ENCODE measurements at regions not wholly inside any gene's neighbourhood (a gene's known extent, or its start where the extent isn't known, plus 50 kb on each side); places are given as distances from the start of the nearest gene placed in this dataset.

DNA sequence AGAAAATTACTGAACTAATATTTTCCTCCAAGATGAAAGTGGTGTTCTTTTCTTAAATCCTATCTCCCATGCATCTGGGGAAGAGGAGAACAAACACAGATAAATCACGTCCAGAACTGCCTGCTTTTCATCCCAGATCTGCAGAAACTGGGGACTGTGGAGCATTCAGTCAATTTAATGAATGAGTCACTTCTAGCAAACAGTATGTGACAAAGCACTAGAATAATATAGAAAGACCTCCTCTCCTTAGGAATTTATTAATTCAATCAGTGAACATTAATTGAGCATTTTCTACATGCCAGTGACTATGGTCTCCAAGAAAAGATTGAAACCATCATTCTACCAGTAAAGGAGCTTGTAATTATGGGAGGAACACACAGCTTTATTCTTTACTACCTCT, 693.4 kb upstream of the ID2 start:
- no peak for DNase-seq

DNA sequence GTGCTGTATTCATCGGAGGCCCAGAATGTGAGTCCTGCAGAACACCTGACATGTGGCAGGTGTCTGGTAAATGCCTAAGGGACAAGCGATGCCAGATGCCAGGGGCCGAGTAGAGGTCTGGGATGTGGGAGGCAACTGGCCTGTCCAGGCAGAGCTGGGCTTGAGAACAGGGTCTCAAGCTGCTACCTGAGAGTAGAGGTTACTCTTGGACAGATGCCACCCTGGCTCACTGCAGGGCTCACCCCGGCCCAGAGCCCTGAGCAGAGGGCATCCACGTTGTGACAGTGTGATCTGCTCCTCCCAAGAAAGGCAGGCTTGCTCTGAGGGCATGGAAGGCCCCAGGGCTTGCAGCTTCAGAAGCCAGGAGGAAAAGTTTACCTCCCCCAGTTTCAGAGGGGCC, 692.0 kb upstream of the ID2 start:
- DNase-seq: no peak

DNA sequence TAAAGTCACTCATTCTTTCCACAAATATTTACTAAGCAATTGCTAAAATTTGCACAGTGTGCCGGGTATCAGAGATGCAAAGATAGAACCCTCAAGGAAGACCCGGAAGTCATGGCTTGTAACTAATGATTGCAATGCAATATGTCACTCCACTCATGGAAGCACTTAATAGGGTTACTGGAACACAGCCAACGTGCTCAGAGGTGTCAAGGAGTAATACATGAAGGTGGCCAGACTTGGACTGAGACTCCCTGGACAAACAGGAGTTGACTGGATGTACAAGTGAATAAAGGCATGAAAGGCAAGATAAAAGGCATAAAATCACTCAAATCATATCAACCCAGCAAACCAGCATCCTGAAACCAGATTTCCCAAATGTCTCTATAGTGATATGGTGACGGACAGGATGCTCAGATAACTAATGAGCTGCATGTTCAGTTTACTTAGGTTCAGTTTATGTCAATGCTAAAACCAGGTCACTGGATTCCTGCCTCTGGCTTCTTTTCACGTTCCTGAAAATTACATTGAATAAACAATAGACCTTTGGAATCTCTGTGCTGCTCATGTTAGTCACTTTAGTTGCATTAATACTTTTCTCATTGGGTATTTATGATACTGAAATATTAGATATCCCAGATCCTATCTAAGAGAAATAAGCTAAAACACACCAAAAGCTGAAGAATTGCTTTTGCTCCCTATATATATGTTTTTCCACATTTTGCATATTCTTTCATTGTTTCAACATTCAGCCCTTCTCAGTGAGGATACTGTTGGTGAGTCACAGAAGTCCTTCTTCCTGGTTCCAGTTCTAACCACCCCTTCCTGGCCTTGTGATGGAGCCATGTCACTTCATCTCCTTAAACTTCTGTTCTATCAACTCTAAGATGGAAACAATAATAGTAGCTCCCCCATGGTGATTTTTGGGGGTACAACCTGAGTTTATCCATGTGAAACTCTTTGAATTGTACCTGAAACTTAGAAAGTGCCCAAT, 688.9 kb upstream of the ID2 start:
- no peak for DNase-seq

GRCh38 chr2:7994397-7994951, 687.4 kb upstream of the ID2 start:
- DNase-seq: no peak

GRCh38 chr2:7997279-7997678, 684.6 kb upstream of the ID2 start:
- no peak for DNase-seq

GRCh38 chr2:7999683-8000476, 682.0 kb upstream of the ID2 start:
- DNase-seq: no peak

- no peak for DNase-seq
Observed at GRCh38 chr2:8000870-8001269, 681.0 kb upstream of the ID2 start.

GRCh38 chr2:8002765-8003393, 679.0 kb upstream of the ID2 start:
- no peak for DNase-seq

GRCh38 chr2:8003462-8004075, 678.3 kb upstream of the ID2 start:
- DNase-seq: no peak

DNA sequence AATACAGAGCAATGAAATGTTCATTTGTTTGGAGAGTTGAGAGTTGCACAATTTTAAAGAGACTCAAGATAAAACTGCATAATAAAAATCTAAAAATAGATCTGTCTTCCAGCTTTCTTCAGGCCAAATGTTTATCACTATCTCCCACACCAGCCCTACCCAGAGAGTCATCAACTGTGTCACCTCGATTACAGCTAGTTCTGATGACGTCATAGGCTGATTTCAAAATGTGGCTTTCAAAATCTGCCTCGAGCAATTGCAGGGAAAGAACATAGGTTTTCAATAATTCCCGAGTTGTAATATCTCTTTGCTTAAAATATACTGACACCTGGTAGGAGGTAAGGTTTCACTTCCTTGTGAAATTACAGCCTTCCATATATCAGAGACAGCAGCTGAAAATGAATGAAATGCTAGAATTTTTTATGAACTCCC, 677.6 kb upstream of the ID2 start:
- no peak for DNase-seq

DNA sequence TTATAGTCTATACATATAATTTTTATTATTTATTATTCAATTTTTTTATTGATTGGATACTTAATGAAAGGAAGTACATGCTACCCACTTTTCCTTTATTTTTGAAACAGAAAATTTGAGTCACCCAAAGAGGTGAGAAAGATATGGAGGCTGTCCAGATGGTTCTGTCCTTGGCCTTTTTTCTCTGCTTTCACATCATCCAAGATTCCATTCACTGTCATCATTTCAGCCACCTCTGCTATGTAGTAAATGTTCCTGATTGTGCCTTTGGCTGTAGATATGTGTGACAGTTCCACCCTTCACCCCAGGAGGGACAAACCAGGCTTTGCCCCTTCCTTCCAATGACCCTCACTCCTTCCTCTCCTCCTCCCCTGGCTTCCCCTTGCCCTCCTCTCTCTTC, 675.7 kb upstream of the ID2 start:
- DNase-seq: no peak

- no peak for DNase-seq
Observed at GRCh38 chr2:8006626-8007025, 675.2 kb upstream of the ID2 start.

GRCh38 chr2:8009010-8009597, 672.8 kb upstream of the ID2 start:
- no peak for DNase-seq

GRCh38 chr2:8015848-8016600, 665.8 kb upstream of the ID2 start:
- no peak for DNase-seq

GRCh38 chr2:8016688-8017087, 665.2 kb upstream of the ID2 start:
- no peak for DNase-seq

DNA sequence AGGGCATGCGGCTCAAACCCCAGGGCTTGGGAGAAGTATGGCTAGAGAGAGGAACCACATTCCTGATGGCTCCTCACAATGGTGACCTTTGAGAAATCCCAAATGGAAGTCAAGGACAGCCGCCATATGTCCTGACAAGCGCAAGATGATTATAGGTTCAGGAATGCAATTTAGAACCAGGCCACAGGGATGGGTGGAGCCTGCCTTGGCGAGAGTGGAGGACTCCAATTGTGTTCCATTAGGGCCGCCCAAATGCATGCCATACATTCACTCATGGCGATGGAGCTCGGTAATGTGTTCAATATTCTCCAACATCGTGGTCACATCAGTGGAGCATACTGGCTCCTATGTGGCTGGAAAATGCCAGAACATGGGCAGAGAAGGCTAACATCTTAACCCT, 662.9 kb upstream of the ID2 start:
- no peak for DNase-seq

DNA sequence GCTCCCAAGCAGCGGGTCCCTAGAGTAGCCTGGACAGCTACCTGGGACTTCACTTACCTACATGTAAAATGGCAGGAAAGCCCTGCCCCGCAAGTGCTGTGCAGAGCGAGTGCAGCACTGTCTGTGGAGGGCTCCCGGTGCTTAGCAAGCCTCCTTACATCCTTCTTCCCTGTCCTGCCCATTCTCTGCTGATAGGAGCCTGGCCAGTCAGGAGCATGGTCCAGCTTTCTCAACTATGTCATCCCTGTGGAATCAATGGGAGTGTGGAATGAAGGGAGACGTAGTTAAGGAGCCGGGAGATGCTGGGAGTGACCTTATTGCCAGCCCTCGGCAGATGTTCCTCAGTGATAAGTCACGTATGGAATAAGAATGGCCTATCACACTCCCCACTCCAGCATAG, 661.9 kb upstream of the ID2 start:
- DNase-seq: no peak

DNA sequence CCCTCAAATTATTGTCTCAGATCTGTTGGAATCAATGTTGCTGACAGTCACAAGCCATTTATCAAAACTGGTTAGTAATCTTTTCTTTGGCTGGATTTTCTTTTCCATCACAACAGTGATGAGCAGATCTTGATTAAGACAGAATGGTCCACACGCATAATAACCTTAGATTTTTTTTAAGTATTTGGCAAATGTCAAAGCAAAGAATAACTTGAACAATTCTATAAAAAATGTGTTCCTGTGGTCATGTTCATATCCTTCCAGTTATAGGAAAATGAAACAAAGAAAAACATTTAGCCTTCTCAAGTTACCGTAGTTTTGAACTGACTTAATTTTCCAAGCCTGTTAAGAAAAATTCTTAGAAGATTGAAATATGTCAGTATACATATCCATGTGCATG, 659.9 kb upstream of the ID2 start:
- no peak for DNase-seq

DNA sequence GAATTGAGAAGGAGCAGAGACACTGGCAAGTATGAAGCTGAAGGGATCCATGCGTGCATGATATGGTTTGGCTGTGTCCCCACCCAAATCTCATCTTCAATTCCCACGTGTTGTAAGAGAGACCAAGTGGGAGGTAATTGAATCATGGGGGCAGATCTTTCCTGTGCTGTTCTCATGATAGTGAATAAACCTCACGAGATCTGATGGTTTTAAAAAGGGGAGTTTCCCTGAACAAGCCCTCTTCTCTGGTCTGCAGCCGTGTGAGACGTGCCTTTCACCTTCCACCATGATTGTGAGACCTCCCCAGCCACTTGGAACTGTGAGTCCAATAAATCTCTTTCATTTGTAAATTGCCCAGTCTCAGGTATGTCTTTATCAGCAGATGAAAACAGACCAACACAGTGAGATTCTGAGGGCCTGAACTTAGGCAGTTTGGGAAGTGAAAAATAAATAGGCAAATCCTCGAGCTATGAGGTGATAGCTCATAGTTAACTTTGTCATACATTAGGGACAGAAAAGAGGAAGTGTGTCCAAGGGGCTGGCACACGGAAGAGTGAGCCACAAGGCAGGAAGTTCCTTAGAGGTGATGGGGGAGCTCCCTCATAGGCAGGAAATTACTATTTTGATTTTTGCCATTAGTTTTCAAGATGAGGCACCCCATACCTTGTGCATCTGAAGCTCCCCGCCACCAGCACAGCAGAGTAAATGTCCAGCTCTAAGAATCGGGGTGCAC, 658.8 kb upstream of the ID2 start:
- DNase-seq: no peak

GRCh38 chr2:8024506-8024905, 657.4 kb upstream of the ID2 start:
- DNase-seq: peak in 1 of 2 experiments; percentile 10

GRCh38 chr2:8026381-8026780, 655.5 kb upstream of the ID2 start:
- DNase-seq: peak in 1 of 2 experiments; percentile 11
